ENCODE measurements at regions not wholly inside any gene's neighbourhood (a gene's known extent, or its start where the extent isn't known, plus 50 kb on each side); places are given as distances from the start of the nearest gene placed in this dataset.

GRCh38 chr16:77636615-77637014 is 85.7 kb upstream of the NUDT7 start:
- TF ChIP-seq CTCF (IDR thresholded peaks at IDR 0.05) (no peak), EZH2phosphoT487 (IDR thresholded peaks at IDR 0.05) (no peak), EZH2 (IDR thresholded peaks at IDR 0.05) (no peak)

Data from neural progenitor cell (in vitro differentiated cells).